HL-60/S4 (cell line): ENCODE measurements at regions not wholly inside any gene's neighbourhood (a gene's known extent, or its start where the extent isn't known, plus 50 kb on each side); places are given as distances from the start of the nearest gene placed in this dataset.

Experiments
- in situ Hi-C: fragments of 300-500 bp; cut with MboI; formaldehyde crosslinking; loops from 2 replicates; pipeline ENCODE4 v1.14.3; 2022; ENCODE audit warnings: low sequenced_read_pairs

DNA sequence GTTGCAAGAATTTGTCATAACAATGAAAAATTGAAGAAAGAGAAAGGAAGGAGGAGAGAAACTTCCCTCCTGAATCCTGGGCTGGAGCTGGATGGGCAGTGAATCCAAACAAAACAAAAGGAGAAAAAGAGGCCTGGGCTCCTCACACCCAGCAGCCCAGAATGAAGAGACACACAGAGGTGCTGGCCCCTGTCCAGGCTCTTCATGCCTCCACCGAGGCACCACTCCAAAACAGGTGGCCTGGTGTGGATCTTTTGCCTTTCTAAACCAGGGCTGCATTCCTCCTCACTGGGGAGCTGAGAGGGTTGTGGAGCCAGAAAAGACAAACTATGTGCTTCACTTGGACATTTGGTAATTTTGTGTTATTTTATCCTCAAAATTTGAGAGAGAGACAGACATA lies 76.0 kb downstream of the FAM124B start:
- in situ Hi-C loops = no loop called here

GRCh38 chr2:224324604-224325003 lies 77.3 kb downstream of the FAM124B start:
- in situ Hi-C loops = no loop called here

- in situ Hi-C loops = no loop called here
Measured at GRCh38 chr2:224320660-224321059, 81.2 kb downstream of the FAM124B start.

DNA sequence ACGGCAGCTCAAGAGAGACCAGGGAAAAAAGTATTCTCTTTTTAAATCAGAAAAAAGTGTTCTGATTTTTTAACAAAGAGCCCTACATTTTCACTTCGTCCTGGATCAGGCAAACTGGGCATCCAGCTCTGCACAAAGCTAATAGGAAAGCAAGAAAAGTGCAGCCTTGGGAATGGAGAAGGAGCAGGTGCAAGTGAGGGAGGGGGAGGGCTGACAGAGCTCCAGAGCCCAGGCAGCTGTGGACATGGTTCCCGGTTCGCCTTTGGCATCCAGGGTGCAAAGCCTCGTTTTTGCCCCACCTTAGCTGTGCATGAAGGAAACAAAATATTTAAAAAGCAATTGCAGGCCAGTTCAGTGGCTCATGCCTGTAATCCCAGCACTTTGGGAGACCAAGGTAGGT lies 82.2 kb downstream of the FAM124B start:
- in situ Hi-C loops = no loop called here

- in situ Hi-C loops = no loop called here
Measured at GRCh38 chr2:224312741-224313140, 89.2 kb downstream of the FAM124B start.

GRCh38 chr2:224310943-224311625 lies 90.8 kb downstream of the FAM124B start:
- in situ Hi-C loops = no loop called here

DNA sequence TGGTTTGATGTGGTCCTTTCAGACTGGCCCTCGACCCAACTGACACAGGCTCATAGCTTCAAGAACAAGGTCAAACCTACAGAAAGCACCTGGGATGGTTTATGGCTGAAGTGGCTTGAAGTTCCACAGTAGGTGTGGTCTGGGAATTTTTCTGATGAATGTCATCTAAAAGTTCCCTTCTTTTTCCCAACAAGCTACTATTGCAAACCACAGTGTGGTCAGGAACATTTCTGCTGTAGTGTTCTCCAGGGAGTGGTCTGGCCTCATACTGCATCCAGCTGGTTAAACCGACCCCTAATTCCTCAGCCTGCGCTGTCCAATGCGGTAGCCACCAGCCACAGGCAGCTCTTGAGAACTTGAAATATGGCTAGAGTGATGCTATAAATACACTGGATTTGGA lies 92.7 kb downstream of the FAM124B start:
- in situ Hi-C loops = no loop called here

DNA sequence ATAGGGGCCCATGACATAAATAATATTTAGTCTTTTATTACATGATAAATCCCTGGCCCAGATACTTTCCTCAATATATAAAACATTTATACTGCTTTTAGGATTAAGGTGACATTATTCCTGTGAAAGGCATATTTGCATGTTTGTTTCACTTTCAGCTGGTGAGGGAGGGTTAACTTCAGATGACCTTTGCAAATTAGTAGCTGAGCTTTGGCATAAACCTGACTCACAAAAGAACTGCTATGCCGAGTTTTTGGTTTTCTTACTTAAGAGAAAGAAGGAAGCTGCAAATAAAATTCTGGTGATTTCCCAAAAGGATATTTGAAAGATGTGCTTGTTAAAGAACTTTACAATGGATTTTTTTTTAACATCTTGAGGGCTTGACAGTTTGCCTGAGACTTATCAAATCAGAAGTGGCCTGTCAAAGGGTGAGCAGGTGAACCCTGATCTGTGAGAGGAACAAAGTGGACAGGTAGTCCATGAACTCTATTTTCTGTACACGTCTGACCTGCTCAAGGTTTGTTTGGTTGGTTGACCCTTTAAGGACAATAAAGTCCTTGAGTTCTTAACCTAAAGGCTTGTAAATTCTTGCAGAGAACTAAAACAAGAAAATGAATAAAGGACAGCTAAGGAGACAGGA lies 93.5 kb downstream of the FAM124B start:
- in situ Hi-C loops = no loop called here

DNA sequence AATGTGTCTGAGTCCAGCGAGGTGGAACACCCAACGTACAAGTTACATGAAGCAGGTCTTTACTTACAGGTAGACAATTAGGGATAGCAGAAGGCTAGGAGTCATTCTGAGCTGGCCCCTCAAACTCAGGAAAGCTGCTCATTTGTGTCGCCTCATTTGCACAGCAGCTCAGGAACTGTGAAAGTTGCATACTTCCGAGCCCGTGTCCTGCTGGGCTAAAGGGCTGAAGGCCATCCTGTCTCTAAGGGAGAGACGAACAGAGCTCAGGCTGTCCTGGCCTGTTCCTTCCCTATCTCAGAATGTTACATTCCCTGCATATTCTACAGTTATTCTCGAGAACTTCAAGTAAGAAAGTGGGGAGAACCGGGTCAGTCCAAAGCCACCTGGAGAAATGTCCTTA lies 99.0 kb downstream of the FAM124B start:
- in situ Hi-C loops = no loop called here

DNA sequence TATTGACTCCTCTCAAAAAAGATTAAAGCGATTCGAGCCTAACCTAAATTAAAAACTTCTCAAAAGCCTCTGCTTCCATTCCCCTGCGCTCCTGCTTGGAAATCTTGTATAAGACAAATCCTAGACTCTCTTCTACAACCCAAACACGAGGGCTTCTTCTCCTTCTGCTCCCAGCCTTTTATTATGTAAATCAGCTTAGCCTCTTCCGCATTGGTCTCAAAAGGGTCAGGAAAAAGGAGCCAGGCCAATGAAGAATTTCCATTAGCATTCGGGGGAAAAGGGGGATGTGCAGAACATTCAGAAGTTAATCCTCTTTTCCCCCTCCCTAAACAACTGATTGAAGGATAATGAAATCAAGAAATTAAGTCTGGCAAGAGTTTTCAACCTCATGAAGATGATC lies 107.9 kb downstream of the FAM124B start:
- in situ Hi-C loops = no loop called here

DNA sequence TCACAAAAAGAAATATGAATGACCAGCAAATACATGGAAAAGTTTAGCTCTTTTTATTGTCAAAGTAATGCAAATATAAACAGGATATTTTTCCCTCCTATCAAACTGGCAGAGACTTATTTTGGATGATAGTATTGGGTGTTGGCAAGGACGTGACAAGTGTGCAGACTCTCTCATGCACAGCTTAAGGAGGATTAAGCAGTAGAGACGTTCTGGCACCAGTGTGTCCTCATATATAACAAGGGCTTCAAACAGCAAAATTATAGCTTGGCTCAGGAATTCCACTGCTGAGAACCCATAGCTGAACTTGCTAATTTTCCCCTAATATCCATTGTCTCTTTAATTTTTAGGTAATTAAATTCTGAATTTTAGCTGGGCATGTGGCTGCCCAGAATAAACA lies 114.4 kb downstream of the FAM124B start:
- in situ Hi-C loops = loop anchor here (10.0 kb wide), 1 partner anchor 323 kb away; no protein-coding TSS in a partner anchor

DNA sequence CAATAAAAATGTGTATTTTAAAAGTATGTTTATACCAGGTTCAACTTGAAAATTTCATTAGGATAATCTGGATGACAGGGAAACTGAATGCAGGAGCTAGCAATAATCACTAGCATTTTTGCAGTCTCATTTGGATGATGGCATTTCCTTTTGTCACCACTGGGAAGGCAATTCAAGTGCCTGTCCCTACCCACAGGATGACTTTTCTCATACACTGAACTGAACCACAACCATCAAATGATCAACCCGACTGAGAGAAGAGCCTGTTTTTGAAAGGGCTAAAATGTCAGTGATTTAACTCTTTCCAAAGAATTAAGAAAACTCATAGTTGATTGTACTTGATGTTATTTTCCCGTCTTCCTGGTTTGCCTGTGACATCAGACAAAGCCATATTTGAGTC lies 115.0 kb downstream of the FAM124B start:
- in situ Hi-C loops = loop anchor here (10.0 kb wide), 1 partner anchor 322 kb away; no protein-coding TSS in a partner anchor

- in situ Hi-C loops = loop anchor here (10.0 kb wide), 1 partner anchor 320 kb away; no protein-coding TSS in a partner anchor
Measured at GRCh38 chr2:224284134-224284946, 117.6 kb downstream of the FAM124B start.

DNA sequence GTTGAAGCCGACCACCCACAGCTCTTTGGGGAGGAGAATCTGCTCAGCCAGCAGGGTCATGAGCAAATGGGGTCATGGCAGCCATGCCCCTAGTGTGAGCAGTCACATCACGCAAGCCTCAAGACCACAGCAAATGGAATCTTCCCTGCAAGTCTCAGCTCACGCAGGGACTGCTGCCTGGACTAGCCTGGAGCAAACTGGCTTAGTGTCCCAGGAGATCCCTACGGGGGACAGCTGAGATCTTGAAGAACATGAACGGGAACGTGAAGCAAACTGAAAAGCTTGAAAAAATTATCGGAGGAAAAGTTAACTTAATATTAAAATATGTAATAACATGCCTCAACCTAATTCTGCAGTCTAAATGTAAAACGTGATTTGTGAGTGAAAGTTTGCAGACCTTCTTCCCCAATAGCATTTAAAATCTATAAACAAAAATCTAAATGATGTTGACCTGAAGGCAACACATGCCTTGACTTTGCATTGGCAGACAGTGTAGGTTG lies 118.4 kb downstream of the FAM124B start:
- in situ Hi-C loops = loop anchor here (10.0 kb wide), 1 partner anchor 319 kb away; no protein-coding TSS in a partner anchor

DNA sequence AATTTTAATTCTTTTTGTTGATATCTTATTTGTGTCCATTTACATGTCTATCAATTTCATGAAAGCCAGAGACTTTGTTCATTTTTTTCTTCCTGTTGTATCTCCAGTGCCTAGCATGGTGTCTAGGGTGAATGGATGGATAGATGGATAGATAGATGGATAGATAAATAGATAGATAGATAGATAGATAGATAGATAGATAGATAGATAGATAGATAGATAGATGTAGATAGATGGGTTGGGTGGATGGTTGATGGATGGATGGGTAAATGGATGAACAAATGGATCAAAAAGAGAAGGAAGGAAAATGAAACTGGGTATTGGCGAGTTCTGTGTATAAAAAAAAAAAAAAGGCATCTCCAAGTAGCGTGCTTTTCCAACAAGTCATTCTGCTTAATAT lies 120.5 kb downstream of the FAM124B start:
- in situ Hi-C loops = loop anchor here (10.0 kb wide), 1 partner anchor 317 kb away; no protein-coding TSS in a partner anchor

DNA sequence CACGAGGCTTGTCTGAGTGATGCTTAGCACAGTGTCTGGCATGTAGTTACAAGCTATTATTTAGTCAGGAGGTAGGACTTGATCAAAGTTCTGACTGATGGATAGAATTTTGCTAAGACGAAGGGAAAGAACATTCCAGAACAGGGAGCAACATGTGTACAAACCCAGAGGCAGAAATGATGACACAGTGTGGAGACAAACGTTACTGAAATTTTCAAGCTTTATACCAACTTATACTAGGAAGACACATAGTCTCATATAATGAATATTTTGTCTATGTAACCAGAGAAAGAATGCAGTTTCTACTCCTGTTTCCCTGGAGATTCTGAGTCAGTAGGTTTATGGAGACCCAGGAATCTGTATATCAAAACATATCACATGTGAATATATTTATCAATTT lies 123.4 kb downstream of the FAM124B start:
- in situ Hi-C loops = loop anchor here (10.0 kb wide), 1 partner anchor 294 kb away; no protein-coding TSS in a partner anchor

GRCh38 chr2:224276251-224276650 lies 125.7 kb downstream of the FAM124B start:
- in situ Hi-C loops = loop anchor here (10.0 kb wide), 1 partner anchor 291 kb away; no protein-coding TSS in a partner anchor

GRCh38 chr2:224272237-224272910 lies 129.5 kb downstream of the FAM124B start:
- in situ Hi-C loops = loop anchor here (10.0 kb wide), 1 partner anchor 288 kb away; no protein-coding TSS in a partner anchor

DNA sequence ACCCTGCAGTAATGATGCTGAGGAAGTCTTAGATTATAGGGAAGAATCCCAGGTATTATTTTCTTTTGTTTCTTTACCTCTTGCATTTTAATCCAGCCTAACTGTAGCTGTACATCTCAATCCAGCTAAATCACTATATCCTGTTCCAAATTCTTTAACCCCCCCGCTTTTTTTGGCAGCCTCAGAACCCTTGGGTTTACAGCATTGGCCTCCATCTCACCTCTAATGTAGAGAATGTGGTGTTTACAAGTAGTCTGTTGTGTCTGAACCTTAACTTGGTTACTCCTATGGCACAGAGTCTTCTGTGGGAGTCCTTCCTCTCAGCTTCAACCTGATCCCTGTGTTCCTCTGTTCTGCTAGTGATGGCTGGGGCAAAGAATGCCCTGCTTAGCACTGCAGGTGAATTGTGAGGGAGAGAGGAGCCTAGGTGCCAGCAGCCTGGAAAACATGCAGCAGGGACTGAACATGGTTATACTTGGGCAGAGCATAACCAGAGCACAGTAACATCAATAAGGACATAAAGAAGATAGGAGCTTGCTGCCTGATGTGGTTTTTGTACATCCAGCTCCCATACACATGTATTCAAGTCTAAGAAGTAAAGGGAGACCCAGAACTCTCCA lies 130.2 kb downstream of the FAM124B start:
- in situ Hi-C loops = loop anchor here (10.0 kb wide), 1 partner anchor 287 kb away; no protein-coding TSS in a partner anchor

- in situ Hi-C loops = no loop called here
Measured at GRCh38 chr2:224268441-224268840, 133.5 kb downstream of the FAM124B start.
